ENCODE measurements at regions not wholly inside any gene's neighbourhood (a gene's known extent, or its start where the extent isn't known, plus 50 kb on each side); places are given as distances from the start of the nearest gene placed in this dataset.

DNA sequence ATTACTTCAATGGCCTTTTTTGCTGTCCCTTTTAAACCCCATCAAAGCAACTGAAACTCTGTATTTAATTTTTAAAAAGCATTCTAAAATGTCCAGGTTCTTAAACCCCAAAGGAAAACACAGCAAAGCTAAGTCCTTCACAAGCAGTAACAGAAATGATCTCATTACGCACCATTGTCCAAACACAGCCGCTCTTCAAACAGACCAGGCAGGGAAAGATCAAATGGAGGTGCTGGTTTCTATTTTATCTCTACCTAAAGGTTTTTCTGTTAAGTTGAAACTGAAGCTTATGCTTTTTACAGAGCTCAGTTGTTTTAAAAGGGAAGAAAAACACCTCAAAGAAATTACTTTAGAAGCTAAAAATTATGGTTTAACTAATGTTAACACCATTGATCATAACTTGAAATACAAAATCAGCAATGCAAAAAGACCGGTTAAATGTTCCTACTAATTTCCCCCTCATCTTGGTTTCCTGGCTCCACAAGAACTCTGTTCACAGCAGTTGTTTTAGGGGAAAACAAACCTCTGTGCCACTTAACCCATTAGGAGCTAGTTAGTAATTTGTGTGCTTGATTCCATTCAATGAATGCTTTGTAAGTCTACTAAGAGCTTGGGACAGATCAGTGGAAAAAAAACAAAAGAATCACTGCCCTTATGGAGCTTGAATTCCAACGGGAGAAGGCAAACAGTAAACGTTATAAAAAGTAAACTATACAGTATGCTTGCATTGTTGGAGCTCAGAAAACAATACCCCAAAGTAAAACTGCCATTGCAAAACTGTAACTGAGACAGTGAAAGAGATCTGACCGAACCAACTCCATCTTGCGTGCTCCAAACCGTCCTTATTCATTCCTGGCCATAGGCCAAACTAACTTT, 87.4 kb downstream of the CD24 start:
- Histone ChIP-seq H3K79me2 (ENCODE audit: control insufficient read depth, insufficient read depth, low read length) (no peaks in the 10 kb centered on the region), H4K20me1 (ENCODE audit: control insufficient read depth, insufficient read depth, low read length, poor library complexity, severe bottlenecking) (no peaks in the 10 kb centered on the region), H3K9me3 (ENCODE audit: control extremely low read depth in 1 of 3, control insufficient read depth in 2 of 3, insufficient read depth in 1 of 3, low read length in 2 of 3) (no peaks in the 10 kb centered on the region), H3K36me3 (replicated peaks in 1 of 2; ENCODE audit: control extremely low read depth in 1 of 2, control insufficient read depth in 1 of 2, extremely low read depth in 1 of 2, insufficient read depth in 2 of 2, low read length in 1 of 2) (no peaks in the 10 kb centered on the region), H2AFZ (ENCODE audit: insufficient read depth, low read depth, low read length, poor library complexity, severe bottlenecking) (no peak overlapping the region), H3K4me3 (ENCODE audit: control extremely low read depth in 1 of 5, extremely low read depth in 1 of 5, insufficient read depth in 1 of 5, low read depth in 2 of 5, low read length in 4 of 5) (no peak overlapping the region), H3K4me1 (ENCODE audit: control insufficient read depth in 2 of 2, insufficient read depth in 2 of 2, low read length in 2 of 2) (no peaks in the 10 kb centered on the region), H3K9ac (ENCODE audit: low read length) (no peak overlapping the region), H3K27ac (ENCODE audit: low read length in 2 of 2) (no peak overlapping the region), H3K27me3 (replicated peaks in 1 of 4; ENCODE audit: control extremely low read depth in 1 of 4, control insufficient read depth in 3 of 4, insufficient read depth in 4 of 4, low read length in 3 of 4) (no peaks in the 10 kb centered on the region), H3K4me2 (replicated peaks; ENCODE audit: low read depth, low read length, poor library complexity, severe bottlenecking) (no peak overlapping the region)
- peaks cover 3% of the 10 kb centered on the region for H3K27me3 Mint-ChIP-seq
- ChIA-PET CTCF (interaction anchor here (0.6 to 0.9 kb wide), 3 partner anchors 18 to 262 kb away, joined by 3 to 5 read pairs (median 4); no protein-coding TSS in a partner anchor), POLR2A (no interaction called here)
- no peak for TF ChIP-seq EZH2 (IDR thresholded peaks at IDR 0.05; ENCODE audit: borderline replicate concordance, insufficient read depth, low read depth, low read length, poor library complexity, severe bottlenecking)
- TF ChIP-seq, protein P1, sequence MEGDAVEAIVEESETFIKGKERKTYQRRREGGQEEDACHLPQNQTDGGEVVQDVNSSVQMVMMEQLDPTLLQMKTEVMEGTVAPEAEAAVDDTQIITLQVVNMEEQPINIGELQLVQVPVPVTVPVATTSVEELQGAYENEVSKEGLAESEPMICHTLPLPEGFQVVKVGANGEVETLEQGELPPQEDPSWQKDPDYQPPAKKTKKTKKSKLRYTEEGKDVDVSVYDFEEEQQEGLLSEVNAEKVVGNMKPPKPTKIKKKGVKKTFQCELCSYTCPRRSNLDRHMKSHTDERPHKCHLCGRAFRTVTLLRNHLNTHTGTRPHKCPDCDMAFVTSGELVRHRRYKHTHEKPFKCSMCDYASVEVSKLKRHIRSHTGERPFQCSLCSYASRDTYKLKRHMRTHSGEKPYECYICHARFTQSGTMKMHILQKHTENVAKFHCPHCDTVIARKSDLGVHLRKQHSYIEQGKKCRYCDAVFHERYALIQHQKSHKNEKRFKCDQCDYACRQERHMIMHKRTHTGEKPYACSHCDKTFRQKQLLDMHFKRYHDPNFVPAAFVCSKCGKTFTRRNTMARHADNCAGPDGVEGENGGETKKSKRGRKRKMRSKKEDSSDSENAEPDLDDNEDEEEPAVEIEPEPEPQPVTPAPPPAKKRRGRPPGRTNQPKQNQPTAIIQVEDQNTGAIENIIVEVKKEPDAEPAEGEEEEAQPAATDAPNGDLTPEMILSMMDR (IDR thresholded peaks at IDR 0.05): no peak
- H3K27ac Mint-ChIP-seq: no peak overlapping the region
- intact Hi-C loops (cut with micrococcal nuclease): no loop called here
- no CpG with 5 or more reads among the region's 8 CpGs for WGBS (ENCODE audit: insufficient coverage)
- H3K4me3 Mint-ChIP-seq: no peak overlapping the region
- ATAC-seq (ENCODE audit: low read depth): no peak
- H3K4me1 Mint-ChIP-seq: no peaks in the 10 kb centered on the region
- H3K9me3 Mint-ChIP-seq (ENCODE audit: insufficient read depth): no peaks in the 10 kb centered on the region
- no peak for DNase-seq
